Muscle layer of duodenum (tissue), 2 donors: ENCODE measurements at regions not wholly inside any gene's neighbourhood (a gene's known extent, or its start where the extent isn't known, plus 50 kb on each side); places are given as distances from the start of the nearest gene placed in this dataset.

Source experiments
- H3K27ac ChIP-seq: one replicate; pipeline ENCODE4 v1.7.0; 2013; ENCODE audit warnings: mild to moderate bottlenecking, low read length
- H3K27me3 ChIP-seq: one replicate; pipeline ENCODE4 v1.7.0; 2013; ENCODE audit warnings: low read depth, mild to moderate bottlenecking, control low read depth, low read length
- H3K36me3 ChIP-seq, 2 donors: one replicate each; pipeline ENCODE4 v1.7.0; 2013; ENCODE audit warnings: low read length in 2 of 2, control low read depth in 1 of 2, mild to moderate bottlenecking in 1 of 2; ENCODE audit not compliant: insufficient read depth in 2 of 2, control insufficient read depth in 1 of 2
- H3K4me1 ChIP-seq, 2 donors: one replicate each; pipeline ENCODE4 v1.7.0; 2013; ENCODE audit warnings: low read length in 2 of 2, mild to moderate bottlenecking in 2 of 2, control low read depth in 1 of 2, moderate library complexity in 1 of 2; ENCODE audit not compliant: insufficient read depth in 2 of 2, control insufficient read depth in 1 of 2
- H3K4me3 ChIP-seq, 2 donors: one replicate each; pipeline ENCODE4 v1.7.0; 2013; ENCODE audit warnings: low read length in 2 of 2, low read depth in 1 of 2, mild to moderate bottlenecking in 1 of 2
- H3K9me3 ChIP-seq, 2 donors: one replicate each; pipeline ENCODE4 v1.7.0; 2013; ENCODE audit warnings: low read length in 2 of 2, control low read depth in 1 of 2, mild to moderate bottlenecking in 1 of 2; ENCODE audit not compliant: control insufficient read depth in 1 of 2
- donor health status: healthy.

DNA sequence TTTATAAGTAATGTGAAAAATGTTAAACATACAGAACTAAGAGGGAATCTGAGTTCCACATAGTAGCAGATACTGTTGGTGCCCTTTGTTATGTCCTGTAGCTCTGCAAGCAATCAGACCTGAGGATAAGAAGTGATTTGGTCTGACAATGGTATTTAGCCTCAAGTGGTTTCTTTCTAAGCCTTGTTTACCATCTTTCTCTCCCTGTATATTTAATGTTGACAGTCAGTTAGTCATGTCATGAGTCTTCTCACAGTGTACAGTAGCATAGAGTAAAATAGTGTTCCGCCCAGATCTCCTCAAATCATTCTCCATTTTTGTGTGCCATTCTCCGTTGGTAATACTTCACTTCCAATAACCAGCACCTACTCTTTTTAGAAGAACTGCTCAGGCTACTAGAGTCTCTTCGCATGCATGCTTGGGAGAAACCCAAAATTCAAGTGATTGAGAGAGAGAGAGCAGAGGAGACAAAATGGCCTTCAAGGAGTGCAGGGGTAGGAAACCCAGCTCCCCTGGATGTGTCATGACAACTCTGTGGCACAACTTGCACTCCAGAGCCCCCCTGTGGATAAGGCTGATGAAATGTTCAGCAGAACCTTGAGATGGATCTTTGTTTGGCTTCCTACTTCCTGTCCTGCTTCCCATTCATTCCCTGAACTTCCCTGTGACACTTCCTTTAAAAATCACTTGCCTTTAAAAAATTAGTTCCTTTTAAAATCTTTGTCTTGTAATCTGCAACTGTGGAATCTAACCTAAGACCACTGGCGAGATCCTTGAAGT, 129.2 kb upstream of the FST start:
- peaks cover 0 to 4% of the 10 kb centered on the region in 2 donors for H3K4me1 ChIP-seq
- H3K9me3 ChIP-seq: no peaks in the 10 kb centered on the region
- no peaks in the 10 kb centered on the region for H3K27me3 ChIP-seq
- H3K36me3 ChIP-seq: no peaks in the 10 kb centered on the region
- no peak overlapping the region for H3K27ac ChIP-seq
- H3K4me3 ChIP-seq: no peak overlapping the region

DNA sequence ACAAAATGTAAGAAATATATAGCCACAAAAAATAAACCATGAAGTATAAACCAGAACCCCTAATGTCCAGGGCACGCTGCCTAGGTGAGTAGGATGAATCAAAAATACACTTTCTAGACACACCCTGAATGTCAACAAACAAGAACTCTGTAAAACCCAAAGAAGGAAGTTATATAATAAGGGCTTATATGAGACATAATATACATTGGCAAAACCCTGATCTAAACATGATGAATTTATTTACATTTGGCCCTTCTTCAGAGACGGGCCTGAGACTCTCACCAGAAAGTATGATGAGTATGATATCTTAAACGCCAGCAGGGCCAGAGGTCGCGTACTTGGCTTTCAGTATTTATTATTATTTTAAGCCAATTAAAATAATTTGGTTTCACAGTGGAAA, 125.1 kb upstream of the FST start:
- H3K36me3 ChIP-seq: no peaks in the 10 kb centered on the region
- H3K4me3 ChIP-seq: no peak overlapping the region
- H3K4me1 ChIP-seq: peaks cover 0 to 2% of the 10 kb centered on the region in 2 donors
- no peaks in the 10 kb centered on the region for H3K27me3 ChIP-seq
- no peaks in the 10 kb centered on the region for H3K9me3 ChIP-seq
- no peak overlapping the region for H3K27ac ChIP-seq

DNA sequence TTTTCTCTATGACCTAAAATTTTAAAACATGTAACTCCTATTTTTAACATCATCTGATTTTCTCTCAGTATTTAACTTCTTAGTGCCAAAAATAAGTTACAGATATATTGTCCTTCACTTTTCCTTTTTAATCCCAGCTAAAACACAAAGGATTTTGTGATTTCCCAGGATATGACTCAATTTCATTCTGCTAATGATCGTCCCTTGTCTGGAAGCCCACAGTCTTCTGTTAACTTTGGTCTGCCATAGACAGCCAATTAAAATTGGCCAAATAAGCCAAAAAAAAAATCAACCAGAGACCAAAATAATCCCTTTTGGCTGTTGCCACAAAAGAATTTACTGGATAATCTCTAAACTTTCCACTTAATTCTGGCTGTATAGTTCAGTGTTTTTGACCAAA, 124.5 kb upstream of the FST start:
- H3K9me3 ChIP-seq: no peaks in the 10 kb centered on the region
- H3K4me3 ChIP-seq: no peak overlapping the region
- H3K36me3 ChIP-seq: no peaks in the 10 kb centered on the region
- H3K27ac ChIP-seq: no peak overlapping the region
- no peaks in the 10 kb centered on the region for H3K27me3 ChIP-seq
- no peaks in the 10 kb centered on the region for H3K4me1 ChIP-seq

DNA sequence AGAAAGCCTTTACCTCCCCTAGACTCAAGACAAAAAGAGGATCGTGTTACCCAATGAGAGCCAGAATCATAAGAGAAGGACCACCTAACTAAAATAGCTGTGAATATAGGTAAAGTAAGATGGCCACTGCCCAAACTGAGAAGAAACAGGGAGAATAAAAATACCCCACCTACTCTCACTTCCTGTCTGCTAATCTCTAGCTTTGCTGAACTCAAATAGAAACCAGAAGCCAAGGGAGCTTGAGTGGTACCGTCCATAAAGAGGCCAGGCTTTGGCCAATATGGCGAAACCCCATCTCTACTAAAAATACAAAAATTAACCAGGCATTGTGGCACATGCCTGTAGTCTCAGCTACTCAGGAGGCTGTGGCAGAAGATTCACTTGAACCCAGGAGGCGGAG, 123.0 kb upstream of the FST start:
- H3K36me3 ChIP-seq: no peaks in the 10 kb centered on the region

DNA sequence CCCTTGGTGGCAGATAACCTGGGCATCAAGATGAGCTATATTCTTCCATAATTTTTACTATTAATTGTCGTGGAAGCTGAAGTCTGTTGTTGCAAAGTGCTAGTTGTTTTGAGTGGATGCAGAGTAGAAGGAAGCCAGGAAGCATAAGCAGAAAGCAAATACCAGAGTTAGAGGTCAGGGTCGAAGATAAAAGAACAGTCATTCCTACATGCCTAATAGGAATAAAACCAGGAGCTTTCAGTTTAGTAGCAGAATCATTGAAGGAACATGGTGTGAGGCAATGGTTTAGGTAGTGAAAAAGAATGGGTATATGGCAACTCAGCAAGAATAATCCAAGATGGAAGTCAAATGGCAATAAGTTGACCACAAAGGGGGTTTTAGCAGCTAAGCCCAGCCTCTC, 121.6 kb upstream of the FST start:
- no peaks in the 10 kb centered on the region for H3K4me1 ChIP-seq
- H3K4me3 ChIP-seq: no peak overlapping the region
- H3K27me3 ChIP-seq: no peaks in the 10 kb centered on the region
- no peaks in the 10 kb centered on the region for H3K9me3 ChIP-seq
- no peak overlapping the region for H3K27ac ChIP-seq
- no peaks in the 10 kb centered on the region for H3K36me3 ChIP-seq

More for the DNA sequence above, 123.0 kb upstream of the FST start:
- Histone ChIP-seq H3K27ac (no peak overlapping the region), H3K4me3 (no peak overlapping the region), H3K9me3 (no peaks in the 10 kb centered on the region), H3K27me3 (no peaks in the 10 kb centered on the region), H3K4me1 (no peaks in the 10 kb centered on the region)

DNA sequence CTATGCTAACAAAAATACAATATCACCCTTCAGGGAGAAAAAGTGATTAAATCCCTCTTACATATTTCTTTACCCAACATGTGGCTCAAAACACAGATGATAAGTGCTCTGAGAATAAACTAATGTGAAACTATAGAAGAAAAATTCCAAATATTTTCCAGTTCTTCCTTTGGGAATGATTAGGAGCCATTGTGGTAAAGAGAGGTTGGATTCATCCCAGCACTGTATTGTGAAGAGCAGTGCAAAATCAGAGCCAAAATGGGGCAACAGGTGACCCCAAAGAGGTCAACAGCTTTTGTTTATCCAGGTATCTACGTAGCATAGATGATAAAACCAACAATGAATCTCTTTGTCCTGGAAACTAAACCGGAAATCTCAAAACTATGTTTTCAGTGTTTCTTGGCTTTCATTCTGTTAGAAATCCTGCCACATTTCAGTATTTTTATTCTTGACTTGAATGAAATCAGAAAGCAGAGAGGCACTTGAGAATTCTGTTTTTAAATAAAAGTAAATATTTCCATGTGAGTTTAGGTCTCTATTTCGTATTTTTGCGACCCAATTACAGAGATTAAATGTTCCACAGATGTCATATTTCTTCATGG, 120.4 kb upstream of the FST start:
- H3K4me3 ChIP-seq: no peak overlapping the region
- no peaks in the 10 kb centered on the region for H3K4me1 ChIP-seq
- no peak overlapping the region for H3K27ac ChIP-seq
- no peaks in the 10 kb centered on the region for H3K9me3 ChIP-seq
- H3K36me3 ChIP-seq: no peaks in the 10 kb centered on the region
- no peaks in the 10 kb centered on the region for H3K27me3 ChIP-seq

DNA sequence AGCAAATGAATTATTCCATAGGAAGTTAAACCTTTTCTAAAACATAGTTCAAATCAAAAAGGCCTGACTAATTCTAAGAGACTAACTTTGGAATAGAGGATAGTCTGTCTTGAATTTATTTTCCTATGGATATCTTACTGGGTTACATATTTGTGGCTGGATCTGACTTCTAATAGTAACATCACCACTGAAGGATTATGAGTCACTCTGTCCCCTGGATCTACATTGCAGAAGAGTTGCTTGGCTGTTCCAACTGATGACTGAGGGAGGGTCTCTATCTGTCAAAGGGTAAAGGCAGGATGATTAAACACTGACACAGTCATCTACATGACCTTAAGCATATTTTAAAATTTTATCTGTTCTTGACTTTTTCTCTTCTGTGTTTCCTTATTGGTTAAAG, 119.6 kb upstream of the FST start:
- H3K4me1 ChIP-seq: no peaks in the 10 kb centered on the region
- no peaks in the 10 kb centered on the region for H3K9me3 ChIP-seq
- no peak overlapping the region for H3K27ac ChIP-seq
- H3K27me3 ChIP-seq: no peaks in the 10 kb centered on the region
- H3K36me3 ChIP-seq: no peaks in the 10 kb centered on the region
- no peak overlapping the region for H3K4me3 ChIP-seq

DNA sequence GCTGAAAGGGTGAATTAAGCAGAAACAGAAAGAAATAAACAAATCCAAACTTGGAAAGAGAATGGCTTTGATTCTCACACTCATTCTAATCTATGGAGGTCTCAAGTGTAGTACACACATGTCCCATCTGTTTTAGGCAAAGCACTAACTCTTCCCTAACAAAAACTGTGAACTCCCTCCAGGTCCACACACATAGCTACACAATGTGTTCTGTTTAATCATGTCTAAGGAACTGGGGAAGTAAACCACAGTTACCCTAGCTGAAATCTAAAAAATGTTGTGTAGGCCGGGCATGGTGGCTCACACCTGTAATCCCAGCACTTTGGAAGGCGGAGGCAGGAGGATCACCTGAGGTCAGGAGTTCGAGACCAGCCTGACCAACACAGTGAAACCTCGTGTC, 118.7 kb upstream of the FST start:
- Histone ChIP-seq H3K36me3 (no peaks in the 10 kb centered on the region), H3K27ac (no peak overlapping the region), H3K4me3 (no peak overlapping the region), H3K4me1 (no peaks in the 10 kb centered on the region), H3K9me3 (no peaks in the 10 kb centered on the region), H3K27me3 (no peaks in the 10 kb centered on the region)

DNA sequence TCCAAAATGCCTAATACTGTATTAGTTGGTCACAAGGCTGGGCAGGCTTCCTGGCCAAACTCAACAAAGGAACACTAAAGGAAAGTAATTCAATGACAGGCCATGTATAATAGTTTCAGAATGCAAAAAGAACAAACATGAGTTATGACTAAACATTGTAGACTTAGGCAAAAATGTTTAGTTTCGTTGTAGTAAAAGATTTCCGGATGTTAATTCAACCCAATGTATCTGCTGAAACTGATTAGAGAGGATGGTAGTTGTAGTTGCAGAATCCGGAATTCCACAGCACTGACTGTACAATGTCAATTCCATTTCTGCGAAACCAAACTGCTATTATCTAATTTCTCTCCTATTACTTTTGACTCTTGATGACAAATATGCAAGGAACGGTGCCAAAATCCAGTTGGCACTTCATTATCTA, 117.9 kb upstream of the FST start:
- Histone ChIP-seq H3K36me3 (no peaks in the 10 kb centered on the region), H3K9me3 (no peaks in the 10 kb centered on the region), H3K27me3 (no peaks in the 10 kb centered on the region), H3K4me3 (no peak overlapping the region), H3K27ac (no peak overlapping the region), H3K4me1 (no peaks in the 10 kb centered on the region)

DNA sequence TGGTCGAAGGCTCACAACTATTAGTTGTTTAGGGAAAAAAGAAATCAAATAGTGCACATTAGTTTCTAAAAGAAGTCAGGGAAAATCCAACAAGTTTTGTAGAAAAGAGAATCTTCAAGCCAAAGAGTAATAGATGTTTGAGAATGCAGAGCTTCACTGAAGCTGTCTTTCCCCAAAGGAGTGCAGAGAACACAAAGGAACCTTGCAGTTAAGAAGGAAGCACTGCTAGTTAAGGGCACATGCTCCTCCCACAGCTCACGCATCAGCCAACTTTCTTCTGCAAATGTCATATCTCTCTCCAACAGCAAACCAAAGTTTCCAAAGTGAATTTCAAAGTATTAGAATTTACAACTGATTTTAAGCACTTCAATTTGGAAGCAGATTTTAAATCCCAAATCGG, 116.4 kb upstream of the FST start:
- no peaks in the 10 kb centered on the region for H3K9me3 ChIP-seq
- no peak overlapping the region for H3K4me3 ChIP-seq
- H3K27me3 ChIP-seq: no peaks in the 10 kb centered on the region
- no peaks in the 10 kb centered on the region for H3K4me1 ChIP-seq
- H3K36me3 ChIP-seq: no peaks in the 10 kb centered on the region
- H3K27ac ChIP-seq: no peak overlapping the region

DNA sequence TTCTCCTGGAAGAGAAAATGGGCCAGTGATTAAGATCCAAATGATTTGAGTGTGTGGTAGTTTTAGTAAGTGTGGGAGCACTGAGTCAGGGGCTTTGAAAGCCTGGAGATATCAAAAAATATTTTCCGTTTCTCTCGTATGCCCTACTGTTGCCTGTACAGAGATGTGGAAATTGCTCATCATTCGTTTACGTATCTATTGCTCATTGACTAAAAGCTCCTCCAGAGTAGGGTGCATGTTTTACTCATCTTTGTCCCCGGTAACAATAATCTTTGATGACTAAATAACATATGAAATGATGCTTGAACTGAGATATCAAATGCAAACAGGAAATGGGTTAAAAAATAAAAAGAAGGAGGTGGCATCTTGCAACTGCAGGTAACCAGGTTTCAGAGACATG, 114.2 kb upstream of the FST start:
- H3K9me3 ChIP-seq: no peaks in the 10 kb centered on the region

DNA sequence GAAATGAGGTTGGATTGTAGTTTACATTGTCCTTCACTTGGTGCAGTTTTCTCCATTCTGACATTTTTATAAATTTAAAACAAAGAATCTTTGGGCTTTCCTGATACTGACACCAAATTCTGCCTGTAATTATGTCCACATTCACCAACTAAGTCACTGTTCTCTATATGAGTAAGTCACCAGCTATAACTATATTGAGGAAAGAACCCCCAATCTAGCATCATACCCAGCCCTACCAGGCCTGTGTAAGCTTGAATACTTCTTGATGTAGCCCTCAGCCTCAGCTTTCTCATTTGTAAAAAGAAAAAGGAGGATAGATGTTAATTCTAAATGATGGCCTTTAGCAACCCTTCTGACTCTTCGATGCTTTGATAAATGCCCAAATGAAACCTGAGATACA, 112.7 kb upstream of the FST start:
- Histone ChIP-seq H3K36me3 (no peaks in the 10 kb centered on the region), H3K4me3 (no peak overlapping the region), H3K27ac (no peak overlapping the region), H3K9me3 (no peaks in the 10 kb centered on the region), H3K27me3 (no peaks in the 10 kb centered on the region), H3K4me1 (no peaks in the 10 kb centered on the region)

More for the DNA sequence above, 114.2 kb upstream of the FST start:
- Histone ChIP-seq H3K27ac (no peak overlapping the region), H3K27me3 (no peaks in the 10 kb centered on the region), H3K36me3 (no peaks in the 10 kb centered on the region), H3K4me3 (no peak overlapping the region), H3K4me1 (no peaks in the 10 kb centered on the region)
